Motor neuron (in vitro differentiated cells): ENCODE measurements at regions not wholly inside any gene's neighbourhood (a gene's known extent, or its start where the extent isn't known, plus 50 kb on each side); places are given as distances from the start of the nearest gene placed in this dataset.

Experiments used
- ATAC-seq, 8 experiments: fragments of 200-7000 bp; cut with Tn5 transposase; replicated peaks in 6 of 8; 2 replicates each; pipeline ENCODE4 v1.8.0; 2021; ENCODE audit warnings: mild to moderate bottlenecking in 8 of 8, moderate library complexity in 8 of 8
- H3K27ac ChIP-seq, 2 donors: fragments of 250-450 bp; sonication (Bioruptor Pico); 2 replicates each; pipeline ENCODE4 v1.9.0; 2021; ENCODE audit warnings: antibody characterized with exemption in 2 of 2, mild to moderate bottlenecking in 2 of 2, moderate library complexity in 1 of 2
- H3K4me1 ChIP-seq, 2 donors: fragments of 250-450 bp; sonication (Bioruptor Pico); replicated peaks in 1 of 2; 2 replicates each; pipeline ENCODE4 v1.6.1; 2021; ENCODE audit warnings: antibody characterized with exemption in 2 of 2, mild to moderate bottlenecking in 2 of 2, moderate library complexity in 1 of 2
- H3K4me3 ChIP-seq, 5 donors: fragments of 250-450 bp; sonication (Bioruptor Pico); 2 replicates each; pipeline ENCODE4 v1.9.0; 2021; ENCODE audit warnings: antibody characterized with exemption in 5 of 5, mild to moderate bottlenecking in 5 of 5, moderate library complexity in 4 of 5
- WGBS, 10 experiments: fragments of 450-650 bp; shearing (Covaris generic); methylation state at CpG; one replicate each; pipeline ENCODE4 v1.0.0; 2022; 5-methylcytosine and 5-hydroxymethylcytosine counted together
- in situ Hi-C, 9 experiments: fragments of 400-800 bp; cut with MboI; loops; one replicate each; pipeline ENCODE4 v1.15.0; 2021; ENCODE audit warnings: low sequenced_read_pairs in 9 of 9, low pct_unique_long_range_greater_than_20kb in 2 of 9; ENCODE audit not compliant: unreplicated experiment in 9 of 9

- H3K4me3 ChIP-seq = no peak overlapping the region
- ATAC-seq = no peak
- WGBS, 10 experiments = 36 to 100% (median 92%) methylated on average over 1 to 3 of the region's 5 CpGs; no CpG with 5 or more reads in 4 of the 10 experiments
- in situ Hi-C loops = no loop called here
- H3K4me1 ChIP-seq = no peaks in the 10 kb centered on the region
- no peak overlapping the region for H3K27ac ChIP-seq
These were observed 486.3 kb upstream of the PABPC4L start for GRCh38 chr4:134687646-134688628.

DNA sequence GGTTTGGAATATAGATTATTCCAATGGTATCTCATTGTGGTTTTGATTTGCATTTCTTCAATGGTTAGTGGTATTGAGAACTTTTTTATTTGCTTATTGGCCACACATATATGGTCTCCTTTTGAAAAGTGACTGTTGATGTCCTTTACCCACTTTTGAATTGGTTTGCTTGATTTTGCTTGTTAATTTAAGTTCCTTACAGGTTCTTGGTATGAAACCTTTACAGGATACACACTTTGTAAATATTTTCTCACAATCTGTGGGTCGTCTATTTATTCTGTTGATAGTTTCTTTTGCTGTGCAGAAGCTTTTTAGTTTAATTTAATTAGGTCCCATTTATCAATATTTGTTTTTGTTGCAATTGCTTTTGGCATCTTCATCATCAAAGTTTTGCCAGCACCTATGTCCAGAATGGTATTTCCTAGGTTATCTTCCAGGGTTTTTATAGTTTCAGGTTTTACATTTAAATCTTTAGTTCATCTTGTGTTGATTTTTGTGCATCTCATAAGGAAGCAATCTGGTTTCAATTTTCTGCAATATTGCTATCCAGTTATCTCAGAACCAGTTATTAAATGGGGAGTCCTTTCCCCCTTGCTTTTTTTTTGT, 475.7 kb upstream of the PABPC4L start:
- in situ Hi-C loops = no loop called here
- no peaks in the 10 kb centered on the region for H3K4me1 ChIP-seq
- H3K4me3 ChIP-seq = no peak overlapping the region
- 0 to 92% (median 50%) methylated on average over 1 of the region's 1 CpG; no CpG with 5 or more reads in 3 of the 10 experiments for WGBS, 10 experiments
- ATAC-seq = no peak
- no peak overlapping the region for H3K27ac ChIP-seq

- WGBS, 10 experiments = 0 to 100% (median 100%) methylated on average over 1 to 2 of the region's 2 CpGs; no CpG with 5 or more reads in 1 of the 10 experiments
- no peak for ATAC-seq
These were observed 466.6 kb upstream of the PABPC4L start for GRCh38 chr4:134668237-134668636.

GRCh38 chr4:134666640-134667039, 465.1 kb upstream of the PABPC4L start:
- ATAC-seq = no peak
- WGBS, 10 experiments = 0 to 100% (median 48%) methylated on average over 1 to 3 of the region's 4 CpGs; no CpG with 5 or more reads in 6 of the 10 experiments
- in situ Hi-C loops = no loop called here
- Histone ChIP-seq H3K4me1 (no peaks in the 10 kb centered on the region), H3K4me3 (no peak overlapping the region), H3K27ac (no peak overlapping the region)

More at GRCh38 chr4:134668237-134668636, 466.6 kb upstream of the PABPC4L start:
- no peak overlapping the region for H3K27ac ChIP-seq
- no peaks in the 10 kb centered on the region for H3K4me1 ChIP-seq
- no peak overlapping the region for H3K4me3 ChIP-seq
- in situ Hi-C loops = no loop called here

- in situ Hi-C loops = no loop called here
- H3K4me1 ChIP-seq = no peaks in the 10 kb centered on the region
- WGBS, 10 experiments = 25% methylated on average over 2 of the region's 2 CpGs; no CpG with 5 or more reads in 9 of the 10 experiments
- H3K27ac ChIP-seq = no peak overlapping the region
- no peak overlapping the region for H3K4me3 ChIP-seq
- ATAC-seq = no peak
These were observed 463.8 kb upstream of the PABPC4L start for GRCh38 chr4:134665429-134665828.

- in situ Hi-C loops = no loop called here
- 0 to 100% (median 80%) methylated on average over 1 of the region's 1 CpG; no CpG with 5 or more reads in 1 of the 10 experiments for WGBS, 10 experiments
- Histone ChIP-seq H3K4me1 (no peaks in the 10 kb centered on the region), H3K4me3 (no peak overlapping the region), H3K27ac (no peak overlapping the region)
- ATAC-seq = no peak
These were observed 462.2 kb upstream of the PABPC4L start for GRCh38 chr4:134663742-134664141.

DNA sequence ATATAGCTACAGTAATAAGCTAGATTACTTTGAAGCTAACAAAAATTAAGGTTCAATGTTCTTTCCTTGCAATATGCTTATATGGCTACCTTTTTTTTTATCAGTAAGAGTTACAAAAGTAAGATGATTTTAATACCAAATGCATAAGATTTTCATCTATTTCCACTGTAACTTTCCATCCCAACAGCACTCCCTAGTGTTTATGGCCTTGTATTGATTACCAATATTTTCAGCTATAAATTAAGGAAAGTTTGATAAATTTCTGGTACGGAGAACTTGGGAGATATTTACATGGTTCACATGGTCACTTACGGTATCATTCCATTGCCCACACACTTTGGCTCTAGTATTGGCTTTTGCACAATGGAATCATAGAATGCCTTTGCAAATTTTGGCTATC, 448.9 kb upstream of the PABPC4L start:
- in situ Hi-C loops = no loop called here
- ATAC-seq = no peak
- H3K4me1 ChIP-seq = no peaks in the 10 kb centered on the region
- H3K27ac ChIP-seq = no peak overlapping the region
- no peak overlapping the region for H3K4me3 ChIP-seq
- 28 to 100% (median 92%) methylated on average over 1 to 2 of the region's 2 CpGs for WGBS, 10 experiments

- no peak for ATAC-seq
- Histone ChIP-seq H3K27ac (no peak overlapping the region), H3K4me3 (no peak overlapping the region), H3K4me1 (no peaks in the 10 kb centered on the region)
- in situ Hi-C loops = no loop called here
- 0 to 100% (median 94%) methylated on average over 2 of the region's 2 CpGs; no CpG with 5 or more reads in 4 of the 10 experiments for WGBS, 10 experiments
These were observed 444.2 kb upstream of the PABPC4L start for GRCh38 chr4:134645778-134646177.

DNA sequence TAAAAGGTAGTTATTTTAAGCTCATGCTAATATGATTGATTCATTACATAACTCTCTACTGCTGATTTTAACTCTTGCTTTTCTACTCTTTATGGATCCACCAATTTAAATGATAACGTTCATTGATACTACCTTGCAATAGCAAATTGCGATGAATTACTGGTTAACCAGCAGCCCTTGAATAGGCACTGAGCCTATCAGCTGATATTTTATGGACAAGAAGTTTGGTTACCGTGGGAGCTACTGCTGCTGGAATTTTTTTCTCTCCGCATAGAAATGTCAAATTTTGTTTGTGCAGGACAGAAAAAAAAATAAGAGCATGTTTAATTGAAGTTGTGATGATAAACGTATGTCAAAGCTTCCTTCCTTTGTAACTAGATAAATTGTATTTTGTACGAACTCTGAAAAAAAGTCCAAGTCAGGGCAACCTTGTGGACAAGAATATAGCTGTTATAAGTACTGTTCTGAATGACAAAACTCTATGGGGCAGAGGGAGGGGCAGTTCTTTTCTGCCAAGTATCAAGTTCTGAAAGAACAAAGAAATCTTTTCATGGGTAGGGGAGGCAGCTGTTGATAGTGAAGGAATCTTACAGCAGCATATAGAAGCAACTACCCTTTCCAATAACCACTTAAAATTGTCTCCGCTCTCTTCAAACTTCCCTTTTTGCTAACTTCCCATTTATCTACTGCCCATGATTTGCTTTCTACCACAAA, 434.9 kb upstream of the PABPC4L start:
- 21 to 81% (median 47%) methylated on average over 4 to 7 of the region's 7 CpGs; no CpG with 5 or more reads in 1 of the 10 experiments for WGBS, 10 experiments
- Histone ChIP-seq H3K4me3 (no peak overlapping the region), H3K4me1 (peaks cover 3% of the 10 kb centered on the region in 2 donors), H3K27ac (no peak overlapping the region)
- peak in 5 of 8 experiments; percentile 48 to 68 (median 54) for ATAC-seq
- in situ Hi-C loops = no loop called here

DNA sequence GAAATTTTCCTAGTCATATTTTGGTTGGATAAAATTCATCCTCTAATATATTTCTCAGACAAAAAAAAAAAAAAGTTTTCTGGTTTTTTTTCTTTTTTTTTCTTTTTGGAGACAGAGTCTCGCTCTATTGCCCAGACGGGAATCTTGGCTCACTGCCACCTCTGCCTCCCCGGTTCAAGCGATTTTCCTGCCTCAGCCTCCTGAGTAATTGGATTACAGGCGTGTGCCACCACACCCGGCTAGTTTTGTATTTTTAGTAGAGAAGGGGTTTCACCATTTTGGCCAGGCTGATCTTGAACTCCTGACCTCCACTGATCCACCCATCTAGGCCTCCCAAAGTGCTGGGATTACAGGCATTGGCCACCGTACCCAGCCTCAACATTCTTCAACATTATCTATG, 432.7 kb upstream of the PABPC4L start:
- Histone ChIP-seq H3K27ac (no peak overlapping the region), H3K4me3 (no peak overlapping the region), H3K4me1 (peaks cover 3% of the 10 kb centered on the region in 2 donors)
- 0 to 100% (median 71%) methylated on average over 1 to 7 of the region's 7 CpGs; no CpG with 5 or more reads in 2 of the 10 experiments for WGBS, 10 experiments
- in situ Hi-C loops = no loop called here
- ATAC-seq = no peak

- no peak for ATAC-seq
These were observed 430.5 kb upstream of the PABPC4L start for GRCh38 chr4:134632056-134632455.

DNA sequence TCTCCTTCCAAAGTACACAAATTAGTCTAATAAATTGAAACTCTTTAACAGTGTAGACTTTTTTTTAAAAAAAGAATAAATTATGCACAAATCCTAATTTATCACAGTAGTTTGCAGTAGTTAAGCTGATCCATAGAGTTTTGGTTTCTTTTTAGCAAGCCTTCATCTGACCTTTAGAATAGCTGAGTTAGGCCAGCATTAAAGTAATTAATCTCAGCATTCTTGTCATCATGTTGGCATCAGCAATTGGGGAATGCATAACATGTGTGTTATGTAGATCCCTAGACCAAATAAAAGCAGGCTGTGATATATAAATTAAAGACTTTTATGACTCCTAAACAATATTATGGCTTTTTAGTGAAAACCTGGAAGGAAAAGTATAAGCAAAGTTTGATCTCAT, 426.5 kb upstream of the PABPC4L start:
- Histone ChIP-seq H3K4me1 (no peaks in the 10 kb centered on the region), H3K27ac (no peak overlapping the region), H3K4me3 (no peak overlapping the region)
- in situ Hi-C loops = no loop called here
- ATAC-seq = no peak

More at GRCh38 chr4:134632056-134632455, 430.5 kb upstream of the PABPC4L start:
- WGBS, 10 experiments = 8 to 100% (median 80%) methylated on average over 1 of the region's 1 CpG; no CpG with 5 or more reads in 5 of the 10 experiments
- peaks cover 3% of the 10 kb centered on the region in 2 donors for H3K4me1 ChIP-seq
- no peak overlapping the region for H3K27ac ChIP-seq
- in situ Hi-C loops = no loop called here
- no peak overlapping the region for H3K4me3 ChIP-seq

- H3K27ac ChIP-seq = no peak overlapping the region
- in situ Hi-C loops = no loop called here
- H3K4me1 ChIP-seq = no peaks in the 10 kb centered on the region
- no peak for ATAC-seq
- 0 to 100% (median 90%) methylated on average over 1 to 3 of the region's 3 CpGs; no CpG with 5 or more reads in 2 of the 10 experiments for WGBS, 10 experiments
- H3K4me3 ChIP-seq = no peak overlapping the region
These were observed 425.8 kb upstream of the PABPC4L start for GRCh38 chr4:134627366-134627765.
